ENCODE measurements at regions not wholly inside any gene's neighbourhood (a gene's known extent, or its start where the extent isn't known, plus 50 kb on each side); places are given as distances from the start of the nearest gene placed in this dataset.
"Not testable (repeated sequence)": the region's sequence is repeated elsewhere in the genome, so short reads cannot be mapped to it uniquely, and the experiment has no call there.

DNA sequence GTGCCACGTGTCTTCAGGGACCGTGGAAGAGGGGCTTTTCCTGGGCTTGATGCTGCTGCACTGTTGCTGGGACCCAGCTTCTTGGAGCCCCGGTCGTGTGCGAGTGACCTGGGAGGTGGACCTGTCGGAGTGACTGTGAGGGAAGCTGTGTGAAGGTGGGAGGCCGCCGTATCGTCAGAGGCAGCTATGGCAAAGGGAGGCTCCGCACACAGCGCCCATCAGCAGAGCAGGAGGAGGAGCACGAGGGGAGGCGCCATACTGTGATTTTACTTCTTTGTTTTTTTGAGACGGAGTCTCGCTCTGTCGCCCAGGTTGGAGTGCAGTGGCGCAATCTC lies 171.0 kb downstream of the LAT start:
- not testable (repeated sequence) for TF ChIP-seq EZH2 (IDR thresholded peaks at IDR 0.05); POLR2AphosphoS5 (IDR thresholded peaks at IDR 0.05; ENCODE audit: borderline replicate concordance, low read depth, low read length); FOXP2 (optimal IDR thresholded peaks at IDR 0.05; ENCODE audit: control extremely low read depth, extremely low read length, insufficient read depth)
